ENCODE measurements at regions not wholly inside any gene's neighbourhood (a gene's known extent, or its start where the extent isn't known, plus 50 kb on each side); places are given as distances from the start of the nearest gene placed in this dataset.

- Histone ChIP-seq H3K9ac (ENCODE audit: low read length) (no peak overlapping the region), H2AFZ (ENCODE audit: low read depth, low read length) (no peak overlapping the region), H3K27ac (ENCODE audit: low read depth, low read length) (no peak overlapping the region), H3K27me3 (ENCODE audit: insufficient read depth, low read length) (no peaks in the 10 kb centered on the region), H4K20me1 (ENCODE audit: insufficient read depth, low read length) (no peaks in the 10 kb centered on the region), H3K36me3 (ENCODE audit: insufficient read depth, low read length) (no peaks in the 10 kb centered on the region), H3K4me3 (ENCODE audit: insufficient read depth, low read depth, low read length) (no peak overlapping the region), H3K4me1 (ENCODE audit: insufficient read depth, low read length) (no peaks in the 10 kb centered on the region), H3K9me3 (ENCODE audit: insufficient read depth, low read depth, low read length) (no peaks in the 10 kb centered on the region), H3K4me2 (ENCODE audit: low read length) (no peak overlapping the region), H3K79me2 (ENCODE audit: insufficient read depth, low read length) (no peaks in the 10 kb centered on the region)
- H3K4me1 Mint-ChIP-seq (ENCODE audit: low read depth, unreplicated experiment): peaks cover 2% of the 10 kb centered on the region
- TF ChIP-seq CTCF (IDR thresholded peaks at IDR 0.05; ENCODE audit: insufficient read depth, low read depth, low read length) (no peak), EZH2 (IDR thresholded peaks at IDR 0.05; ENCODE audit: insufficient read depth, low read length) (no peak)
- no peak overlapping the region for H3K27ac Mint-ChIP-seq (ENCODE audit: unreplicated experiment)
- H3K4me3 Mint-ChIP-seq (ENCODE audit: unreplicated experiment): no peak overlapping the region
- peaks cover 3% of the 10 kb centered on the region for H3K27me3 Mint-ChIP-seq (ENCODE audit: low read depth, unreplicated experiment)
- no peaks in the 10 kb centered on the region for H3K36me3 Mint-ChIP-seq (ENCODE audit: low read depth, unreplicated experiment)
- FAIRE-seq (no peak), DNase-seq (ENCODE audit: low read depth) (no peak)
- H3K9me3 Mint-ChIP-seq (ENCODE audit: unreplicated experiment): peaks cover 13% of the 10 kb centered on the region
These were observed 135.7 kb upstream of the NDUFV2 start for GRCh38 chr18:8966821-8967220.

GRCh38 chr18:8967573-8967972 is 134.9 kb upstream of the NDUFV2 start:
- no peak overlapping the region for H3K4me2 ChIP-seq (ENCODE audit: low read length)
- H3K36me3 ChIP-seq (ENCODE audit: insufficient read depth, low read length): no peaks in the 10 kb centered on the region
- no peak overlapping the region for H2AFZ ChIP-seq (ENCODE audit: low read depth, low read length)
- H3K4me3 ChIP-seq (ENCODE audit: insufficient read depth, low read depth, low read length): no peak overlapping the region
- peaks cover 3% of the 10 kb centered on the region for H3K27me3 Mint-ChIP-seq (ENCODE audit: low read depth, unreplicated experiment)
- no peaks in the 10 kb centered on the region for H3K4me1 ChIP-seq (ENCODE audit: insufficient read depth, low read length)
- DNase-seq (ENCODE audit: low read depth) (no peak), FAIRE-seq (no peak)
- TF ChIP-seq CTCF (IDR thresholded peaks at IDR 0.05; ENCODE audit: insufficient read depth, low read depth, low read length) (no peak), EZH2 (IDR thresholded peaks at IDR 0.05; ENCODE audit: insufficient read depth, low read length) (no peak)
- H3K4me1 Mint-ChIP-seq (ENCODE audit: low read depth, unreplicated experiment): no peaks in the 10 kb centered on the region
- H3K9me3 ChIP-seq (ENCODE audit: insufficient read depth, low read depth, low read length): no peaks in the 10 kb centered on the region
- no peaks in the 10 kb centered on the region for H3K36me3 Mint-ChIP-seq (ENCODE audit: low read depth, unreplicated experiment)
- H3K27ac ChIP-seq (ENCODE audit: low read depth, low read length): no peak overlapping the region
- peaks cover 13% of the 10 kb centered on the region for H3K9me3 Mint-ChIP-seq (ENCODE audit: unreplicated experiment)
- no peaks in the 10 kb centered on the region for H3K27me3 ChIP-seq (ENCODE audit: insufficient read depth, low read length)
- H3K9ac ChIP-seq (ENCODE audit: low read length): no peak overlapping the region
- H3K27ac Mint-ChIP-seq (ENCODE audit: unreplicated experiment): no peak overlapping the region
- no peaks in the 10 kb centered on the region for H4K20me1 ChIP-seq (ENCODE audit: insufficient read depth, low read length)
- no peak overlapping the region for H3K4me3 Mint-ChIP-seq (ENCODE audit: unreplicated experiment)
- H3K79me2 ChIP-seq (ENCODE audit: insufficient read depth, low read length): no peaks in the 10 kb centered on the region

GRCh38 chr18:8969639-8970390 is 132.7 kb upstream of the NDUFV2 start:
- peaks cover 25% of the 10 kb centered on the region for H3K9me3 Mint-ChIP-seq (ENCODE audit: unreplicated experiment)
- H3K27ac ChIP-seq (ENCODE audit: low read depth, low read length): no peak overlapping the region
- H3K9ac ChIP-seq (ENCODE audit: low read length): no peak overlapping the region
- no peaks in the 10 kb centered on the region for H3K4me1 Mint-ChIP-seq (ENCODE audit: low read depth, unreplicated experiment)
- TF ChIP-seq CTCF (IDR thresholded peaks at IDR 0.05; ENCODE audit: insufficient read depth, low read depth, low read length): no peak
- TF ChIP-seq EZH2 (IDR thresholded peaks at IDR 0.05; ENCODE audit: insufficient read depth, low read length): no peak
- no peaks in the 10 kb centered on the region for H3K9me3 ChIP-seq (ENCODE audit: insufficient read depth, low read depth, low read length)
- no peak overlapping the region for H3K27ac Mint-ChIP-seq (ENCODE audit: unreplicated experiment)
- peaks cover 3% of the 10 kb centered on the region for H3K27me3 Mint-ChIP-seq (ENCODE audit: low read depth, unreplicated experiment)
- no peaks in the 10 kb centered on the region for H3K4me1 ChIP-seq (ENCODE audit: insufficient read depth, low read length)
- peak; percentile 41 for DNase-seq (ENCODE audit: low read depth)
- no peaks in the 10 kb centered on the region for H3K36me3 Mint-ChIP-seq (ENCODE audit: low read depth, unreplicated experiment)
- no peak overlapping the region for H2AFZ ChIP-seq (ENCODE audit: low read depth, low read length)
- H3K36me3 ChIP-seq (ENCODE audit: insufficient read depth, low read length): no peaks in the 10 kb centered on the region
- H3K4me2 ChIP-seq (ENCODE audit: low read length): no peak overlapping the region
- no peaks in the 10 kb centered on the region for H3K79me2 ChIP-seq (ENCODE audit: insufficient read depth, low read length)
- H4K20me1 ChIP-seq (ENCODE audit: insufficient read depth, low read length): no peaks in the 10 kb centered on the region
- no peak overlapping the region for H3K4me3 ChIP-seq (ENCODE audit: insufficient read depth, low read depth, low read length)
- no peak for FAIRE-seq
- H3K27me3 ChIP-seq (ENCODE audit: insufficient read depth, low read length): no peaks in the 10 kb centered on the region
- H3K4me3 Mint-ChIP-seq (ENCODE audit: unreplicated experiment): no peak overlapping the region
